Mesenchymal stem cell (in vitro differentiated cells and primary cell): ENCODE measurements at regions not wholly inside any gene's neighbourhood (a gene's known extent, or its start where the extent isn't known, plus 50 kb on each side); places are given as distances from the start of the nearest gene placed in this dataset.
"Not testable (repeated sequence)": the region's sequence is repeated elsewhere in the genome, so short reads cannot be mapped to it uniquely, and the experiment has no call there.

Experiments used
- DNase-seq: peaks from one replicate; pipeline ENCODE4 v3.0.0-alpha.2; 2013
- H2AFZ ChIP-seq: one replicate; pipeline ENCODE4 v1.6.1; 2013; ENCODE audit warnings: low read depth, mild to moderate bottlenecking, control low read depth, inconsistent platforms, low read length, moderate library complexity
- H2AK5ac ChIP-seq: 2 replicates; pipeline ENCODE4 v1.6.1; 2013; ENCODE audit warnings: low read length, moderate library complexity, mild to moderate bottlenecking, inconsistent platforms; ENCODE audit not compliant: severe bottlenecking
- H2BK120ac ChIP-seq: one replicate; pipeline ENCODE4 v1.6.1; 2013; ENCODE audit warnings: low read depth, mild to moderate bottlenecking, inconsistent platforms, low read length, moderate library complexity
- H2BK12ac ChIP-seq, 2 experiments: one replicate each; pipeline ENCODE4 v1.6.1; 2013; ENCODE audit warnings: inconsistent platforms in 2 of 2, low read length in 2 of 2, mild to moderate bottlenecking in 2 of 2, moderate library complexity in 2 of 2, control low read depth in 1 of 2
- H2BK15ac ChIP-seq: one replicate; pipeline ENCODE4 v1.6.1; 2013; ENCODE audit warnings: mild to moderate bottlenecking, low read depth, inconsistent platforms; ENCODE audit not compliant: poor library complexity, severe bottlenecking
- H2BK5ac ChIP-seq: 2 replicates; pipeline ENCODE4 v1.6.1; 2013; ENCODE audit warnings: low read depth, mild to moderate bottlenecking, low read length, control low read depth, inconsistent platforms; ENCODE audit not compliant: poor library complexity, severe bottlenecking
- H3K14ac ChIP-seq, 2 experiments: one replicate each; pipeline ENCODE4 v1.6.1; 2013; ENCODE audit warnings: inconsistent platforms in 2 of 2, low read length in 2 of 2, control low read depth in 1 of 2, mild to moderate bottlenecking in 1 of 2, moderate library complexity in 1 of 2
- H3K18ac ChIP-seq, 2 experiments: one replicate each; pipeline ENCODE4 v1.6.1; 2013; ENCODE audit warnings: inconsistent platforms in 2 of 2, low read length in 2 of 2, control low read depth in 1 of 2, low read depth in 1 of 2, mild to moderate bottlenecking in 1 of 2
- H3K23ac ChIP-seq, 2 experiments: one replicate each; pipeline ENCODE4 v1.6.1; 2013; ENCODE audit warnings: inconsistent platforms in 2 of 2, low read length in 2 of 2, mild to moderate bottlenecking in 2 of 2, moderate library complexity in 2 of 2, control low read depth in 1 of 2
- H3K27ac ChIP-seq: 2 replicates; pipeline ENCODE4 v1.5.1; 2013; ENCODE audit warnings: mild to moderate bottlenecking, moderate library complexity, low read length, control low read depth, inconsistent platforms; ENCODE audit not compliant: poor library complexity, severe bottlenecking
- H3K27me3 ChIP-seq, 2 experiments: 2 replicates each; pipeline versions ENCODE4 v1.6.1 to v1.7.0; 2013; ENCODE audit warnings: low read length in 2 of 2, mild to moderate bottlenecking in 2 of 2, moderate library complexity in 2 of 2, control low read depth in 1 of 2, inconsistent platforms in 1 of 2; ENCODE audit not compliant: control insufficient read depth in 1 of 2, insufficient read depth in 1 of 2
- H3K36me3 ChIP-seq, 2 experiments: 2 replicates each; pipeline versions ENCODE4 v1.6.1 to v1.7.0; 2013; ENCODE audit warnings: low read length in 2 of 2, control low read depth in 1 of 2, inconsistent platforms in 1 of 2, low read depth in 1 of 2, mild to moderate bottlenecking in 1 of 2; ENCODE audit not compliant: insufficient read depth in 2 of 2, control insufficient read depth in 1 of 2
- H3K4ac ChIP-seq, 2 experiments: one replicate each; pipeline ENCODE4 v1.6.1; 2013; ENCODE audit warnings: inconsistent platforms in 2 of 2, low read length in 2 of 2, mild to moderate bottlenecking in 2 of 2, moderate library complexity in 2 of 2, control low read depth in 1 of 2, low read depth in 1 of 2
- H3K4me1 ChIP-seq: 2 replicates; pipeline ENCODE4 v1.6.1; 2013; ENCODE audit warnings: low read depth, low read length, control low read depth; ENCODE audit not compliant: control insufficient read depth, insufficient read depth
- H3K4me2 ChIP-seq: 2 replicates; pipeline ENCODE4 v1.6.1; 2013; ENCODE audit warnings: low read length, mild to moderate bottlenecking, inconsistent platforms; ENCODE audit not compliant: poor library complexity, severe bottlenecking
- H3K4me3 ChIP-seq, 2 experiments: 2 replicates each; pipeline versions ENCODE4 v1.5.1 to v1.7.0; 2013; ENCODE audit warnings: low read length in 2 of 2, mild to moderate bottlenecking in 2 of 2, control low read depth in 1 of 2, low read depth in 1 of 2; ENCODE audit not compliant: insufficient read depth in 1 of 2
- H3K79me1 ChIP-seq: replicated peaks from 2 replicates; pipeline ENCODE4 v1.6.1; 2013; ENCODE audit warnings: mild to moderate bottlenecking, control low read depth, low read length, inconsistent platforms; ENCODE audit not compliant: poor library complexity, severe bottlenecking
- H3K9ac ChIP-seq: 2 replicates; pipeline ENCODE4 v1.7.0; 2013; ENCODE audit warnings: mild to moderate bottlenecking, low read length, moderate library complexity
- H3K9me3 ChIP-seq: 2 replicates; pipeline ENCODE4 v1.7.0; 2013; ENCODE audit warnings: mild to moderate bottlenecking, low read length; ENCODE audit not compliant: control insufficient read depth
- H4K8ac ChIP-seq: one replicate; pipeline ENCODE4 v1.6.1; 2013; ENCODE audit warnings: inconsistent platforms, mild to moderate bottlenecking, low read length, moderate library complexity
- H4K91ac ChIP-seq: one replicate; pipeline ENCODE4 v1.6.1; 2013; ENCODE audit warnings: mild to moderate bottlenecking, low read length, inconsistent platforms
- WGBS: methylation state at CpG from one replicate; pipeline ENCODE4 v1.1.7; 2013; ENCODE audit warnings: mixed read lengths; 5-methylcytosine and 5-hydroxymethylcytosine counted together

DNA sequence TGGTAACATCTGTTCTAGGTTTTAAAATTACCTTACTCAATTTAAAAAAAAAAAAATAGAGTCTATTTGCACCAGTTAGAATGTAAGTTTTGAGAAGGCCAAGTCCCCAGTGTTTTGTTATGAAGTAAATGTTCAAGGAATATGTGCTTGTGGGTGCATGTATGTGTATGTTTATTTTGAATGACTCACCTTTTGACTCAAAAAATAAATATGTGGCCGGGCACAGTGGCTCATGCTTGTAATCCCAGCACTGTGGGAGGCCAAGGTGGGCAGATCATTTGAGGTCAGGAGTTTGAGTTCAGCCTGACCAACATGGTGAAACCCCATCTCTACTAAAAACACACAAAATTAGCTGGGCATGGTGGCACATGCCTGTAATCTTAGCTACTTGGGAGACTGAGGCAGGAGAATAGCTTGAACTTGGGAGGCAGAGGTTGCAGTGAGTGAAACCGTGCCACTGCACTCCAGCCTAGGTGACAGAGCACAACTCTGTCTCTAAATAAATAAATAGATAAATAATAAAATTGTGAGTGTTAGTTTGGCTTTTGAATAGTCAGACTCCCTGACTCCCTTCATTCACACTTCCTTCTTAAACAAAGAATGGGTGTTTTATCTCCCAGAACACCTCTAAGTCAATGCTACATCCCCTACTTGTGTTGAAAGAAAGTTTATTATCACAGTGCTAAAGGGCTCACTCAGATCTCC, 511.3 kb upstream of the PCDH7 start:
- H3K4ac ChIP-seq, result no peak overlapping the region
- H3K23ac ChIP-seq, result no peak overlapping the region
- no peaks in the 10 kb centered on the region for H3K79me1 ChIP-seq
- 0% methylated on average over 1 of the region's 2 CpGs for WGBS
- peaks cover 19% of the 10 kb centered on the region for H3K9me3 ChIP-seq
- H2BK12ac ChIP-seq, result no peak overlapping the region
- no peak overlapping the region for H2AK5ac ChIP-seq
- H2AFZ ChIP-seq, result no peak overlapping the region
- H3K9ac ChIP-seq, result no peak overlapping the region
- H3K14ac ChIP-seq, result no peak overlapping the region
- peaks cover 1% of the 10 kb centered on the region for H3K4me1 ChIP-seq
- peak; percentile 47 for DNase-seq
- H3K4me3 ChIP-seq, result no peak overlapping the region
- no peak overlapping the region for H3K4me2 ChIP-seq
- no peak overlapping the region for H4K8ac ChIP-seq
- H2BK120ac ChIP-seq, result no peak overlapping the region
- no peak overlapping the region for H2BK15ac ChIP-seq
- no peak overlapping the region for H4K91ac ChIP-seq
- no peaks in the 10 kb centered on the region for H3K27me3 ChIP-seq
- H2BK5ac ChIP-seq, result no peak overlapping the region
- no peaks in the 10 kb centered on the region for H3K36me3 ChIP-seq
- H3K18ac ChIP-seq, result no peak overlapping the region
- H3K27ac ChIP-seq, result peak overlapping the region; percentile 29

DNA sequence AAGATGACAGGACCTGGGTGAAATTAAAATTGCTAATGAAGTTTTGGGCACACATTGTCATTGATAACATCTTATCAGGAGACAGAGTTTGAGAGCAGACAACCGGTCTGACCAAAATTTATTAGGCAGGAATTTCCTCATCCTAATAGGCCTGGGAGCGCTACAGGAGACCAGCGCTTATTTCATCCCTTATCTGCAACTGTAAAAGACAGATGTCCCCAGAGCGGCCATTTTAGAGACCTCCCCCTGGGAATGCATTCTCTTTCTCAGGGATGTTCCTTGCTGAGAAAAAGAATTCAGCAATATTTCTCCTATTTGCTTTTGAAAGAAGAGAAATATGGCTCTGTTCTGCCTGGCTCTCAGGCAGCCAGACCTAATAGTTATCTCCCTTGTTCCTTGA, 504.2 kb upstream of the PCDH7 start:
- H3K79me1 ChIP-seq, H3K4me1 ChIP-seq, H3K9ac ChIP-seq, H3K4ac ChIP-seq, H2BK15ac ChIP-seq, H3K27me3 ChIP-seq, H3K14ac ChIP-seq, H3K18ac ChIP-seq, H4K8ac ChIP-seq, H2BK5ac ChIP-seq, H2AFZ ChIP-seq, H3K36me3 ChIP-seq, H3K23ac ChIP-seq, H3K27ac ChIP-seq, H4K91ac ChIP-seq, H2BK120ac ChIP-seq, H2BK12ac ChIP-seq, H3K4me2 ChIP-seq, H3K4me3 ChIP-seq, H2AK5ac ChIP-seq, DNase-seq: not testable (repeated sequence)
- 100% methylated on average over 2 of the region's 4 CpGs for WGBS
- peaks cover 21% of the 10 kb centered on the region for H3K9me3 ChIP-seq

DNA sequence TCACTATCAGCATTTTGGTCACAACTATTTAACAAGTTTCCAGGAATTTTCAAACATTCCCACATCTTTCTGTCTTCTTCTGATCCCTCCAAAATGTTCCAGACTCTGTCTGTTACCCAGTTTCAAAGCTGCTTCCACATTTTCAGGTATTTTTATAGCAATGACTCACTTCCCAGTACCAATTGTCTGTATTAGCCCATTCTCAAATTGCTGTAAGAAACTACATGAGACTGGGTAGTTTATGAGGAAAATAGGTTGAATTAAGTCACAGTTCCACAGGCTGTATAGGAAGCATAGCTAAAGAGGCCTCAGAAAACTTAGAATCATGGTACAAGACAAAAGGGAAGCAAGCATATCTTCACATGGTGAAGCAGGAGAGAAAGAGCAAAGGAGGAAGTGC, 475.0 kb upstream of the PCDH7 start:
- Histone ChIP-seq H3K14ac (no peak overlapping the region), H4K8ac (no peak overlapping the region), H2BK5ac (no peak overlapping the region), H3K36me3 (no peaks in the 10 kb centered on the region), H2BK12ac (no peak overlapping the region), H2BK15ac (no peak overlapping the region), H2AK5ac (no peak overlapping the region), H3K9me3 (peaks cover 30% of the 10 kb centered on the region), H3K79me1 (no peaks in the 10 kb centered on the region), H3K27ac (no peak overlapping the region), H3K4me3 (no peak overlapping the region), H3K18ac (no peak overlapping the region), H3K4ac (no peak overlapping the region), H3K4me1 (no peaks in the 10 kb centered on the region), H2AFZ (no peak overlapping the region), H2BK120ac (no peak overlapping the region), H4K91ac (no peak overlapping the region), H3K4me2 (no peak overlapping the region), H3K9ac (no peak overlapping the region), H3K23ac (no peak overlapping the region), H3K27me3 (no peaks in the 10 kb centered on the region)
- no peak for DNase-seq

DNA sequence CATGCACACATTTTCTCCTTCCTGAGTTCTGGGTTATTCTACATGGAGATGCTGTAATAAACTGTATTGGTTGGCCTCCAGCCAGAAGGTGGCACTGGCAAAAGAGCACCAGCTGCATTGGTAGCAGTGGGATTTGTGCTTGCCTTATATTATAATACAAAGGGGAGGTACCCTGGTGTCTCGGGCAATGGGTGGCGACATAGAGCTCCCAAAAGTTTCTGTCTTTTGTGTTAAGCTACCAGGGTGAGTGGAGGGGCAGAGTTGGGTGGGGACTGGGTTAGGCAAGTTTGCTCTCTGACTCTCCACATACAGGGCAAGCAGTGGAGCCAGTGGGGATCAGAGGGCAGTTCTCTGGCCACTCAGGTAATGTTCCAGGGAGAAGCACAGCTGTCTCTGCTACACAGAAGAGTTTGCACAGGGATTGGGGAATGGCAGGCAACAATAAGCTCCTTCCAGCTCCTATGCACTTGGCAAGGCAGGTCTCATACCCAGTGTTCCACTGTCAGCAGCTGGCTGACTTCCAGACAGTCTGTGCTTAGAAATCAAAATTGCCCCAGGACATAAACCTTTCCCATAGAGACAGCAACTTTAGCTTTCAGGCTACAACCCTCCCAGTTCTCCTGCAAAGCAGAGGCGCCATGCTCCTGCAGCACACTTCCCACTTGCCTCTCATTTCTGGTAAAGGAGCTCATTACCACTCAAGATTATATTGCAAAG, 463.9 kb upstream of the PCDH7 start:
- H3K4me2 ChIP-seq, result no peak overlapping the region
- no peak overlapping the region for H3K14ac ChIP-seq
- no peak for DNase-seq
- H2BK12ac ChIP-seq, result no peak overlapping the region
- H3K9ac ChIP-seq, result no peak overlapping the region
- H4K8ac ChIP-seq, result no peak overlapping the region
- no peak overlapping the region for H2AK5ac ChIP-seq
- H3K27ac ChIP-seq, result no peak overlapping the region
- H2BK120ac ChIP-seq, result no peak overlapping the region
- H2AFZ ChIP-seq, result peak overlapping the region; percentile 10
- no peaks in the 10 kb centered on the region for H3K36me3 ChIP-seq
- no peak overlapping the region for H2BK5ac ChIP-seq
- H3K4me3 ChIP-seq, result no peak overlapping the region
- H2BK15ac ChIP-seq, result no peak overlapping the region
- no peak overlapping the region for H3K18ac ChIP-seq
- no peak overlapping the region for H3K4ac ChIP-seq
- no peak overlapping the region for H4K91ac ChIP-seq
- H3K23ac ChIP-seq, result no peak overlapping the region
- peaks cover 22% of the 10 kb centered on the region for H3K9me3 ChIP-seq
- no peaks in the 10 kb centered on the region for H3K79me1 ChIP-seq
- H3K4me1 ChIP-seq, result no peaks in the 10 kb centered on the region
- no peaks in the 10 kb centered on the region for H3K27me3 ChIP-seq
- 73% methylated on average over 3 of the region's 3 CpGs for WGBS
